A673 (cell line): ENCODE measurements at regions not wholly inside any gene's neighbourhood (a gene's known extent, or its start where the extent isn't known, plus 50 kb on each side); places are given as distances from the start of the nearest gene placed in this dataset.

ENCODE experiments used
- EZH2 ChIP-seq: fragments of 200-600 bp; sonication (generic); IDR thresholded peaks from 2 replicates; pipeline ENCODE4 v1.6.1; 2017; ENCODE audit warnings: borderline replicate concordance, low read depth, mild to moderate bottlenecking, mixed read lengths, antibody characterized with exemption, low read length; ENCODE audit not compliant: poor library complexity, severe bottlenecking
- TF ChIP-seq, protein P1 (sequence below): fragments of 300-800, 200-600 bp; sonication (generic); conservative IDR thresholded peaks from 2 replicates; pipeline ENCODE4 v1.5.1; 2017; ENCODE audit warnings: low read depth, mild to moderate bottlenecking, antibody characterized with exemption, low read length, moderate library complexity, mixed read lengths

DNA sequence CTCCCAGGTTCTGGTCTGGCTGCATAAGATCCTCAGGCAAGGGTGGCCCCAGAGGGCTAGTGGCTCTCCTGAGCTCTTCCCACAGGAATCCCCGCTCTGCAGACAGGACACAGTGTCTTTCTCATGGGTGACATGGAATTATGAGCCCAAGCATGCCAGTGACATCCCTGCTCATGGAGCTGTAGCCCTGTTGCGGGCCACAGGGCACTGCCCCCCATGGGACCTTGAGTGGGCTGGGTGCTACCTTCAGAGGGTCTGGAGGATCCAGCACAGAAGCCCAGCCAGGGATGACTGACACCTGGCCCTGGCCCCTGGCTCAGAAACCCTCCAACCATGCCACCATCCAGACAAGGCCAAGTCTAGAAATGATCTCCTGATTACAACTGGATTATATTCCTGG, 657.5 kb upstream of the DEFB115 start:
- TF ChIP-seq, protein P1, sequence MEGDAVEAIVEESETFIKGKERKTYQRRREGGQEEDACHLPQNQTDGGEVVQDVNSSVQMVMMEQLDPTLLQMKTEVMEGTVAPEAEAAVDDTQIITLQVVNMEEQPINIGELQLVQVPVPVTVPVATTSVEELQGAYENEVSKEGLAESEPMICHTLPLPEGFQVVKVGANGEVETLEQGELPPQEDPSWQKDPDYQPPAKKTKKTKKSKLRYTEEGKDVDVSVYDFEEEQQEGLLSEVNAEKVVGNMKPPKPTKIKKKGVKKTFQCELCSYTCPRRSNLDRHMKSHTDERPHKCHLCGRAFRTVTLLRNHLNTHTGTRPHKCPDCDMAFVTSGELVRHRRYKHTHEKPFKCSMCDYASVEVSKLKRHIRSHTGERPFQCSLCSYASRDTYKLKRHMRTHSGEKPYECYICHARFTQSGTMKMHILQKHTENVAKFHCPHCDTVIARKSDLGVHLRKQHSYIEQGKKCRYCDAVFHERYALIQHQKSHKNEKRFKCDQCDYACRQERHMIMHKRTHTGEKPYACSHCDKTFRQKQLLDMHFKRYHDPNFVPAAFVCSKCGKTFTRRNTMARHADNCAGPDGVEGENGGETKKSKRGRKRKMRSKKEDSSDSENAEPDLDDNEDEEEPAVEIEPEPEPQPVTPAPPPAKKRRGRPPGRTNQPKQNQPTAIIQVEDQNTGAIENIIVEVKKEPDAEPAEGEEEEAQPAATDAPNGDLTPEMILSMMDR: no peak
- no peak for TF ChIP-seq EZH2
